ENCODE measurements at regions not wholly inside any gene's neighbourhood (a gene's known extent, or its start where the extent isn't known, plus 50 kb on each side); places are given as distances from the start of the nearest gene placed in this dataset.
"Not testable (repeated sequence)": the region's sequence is repeated elsewhere in the genome, so short reads cannot be mapped to it uniquely, and the experiment has no call there.

GRCh38 chr1:93773049-93773838 is 91.6 kb upstream of the BCAR3 start:
- DNase-seq, result no peak

DNA sequence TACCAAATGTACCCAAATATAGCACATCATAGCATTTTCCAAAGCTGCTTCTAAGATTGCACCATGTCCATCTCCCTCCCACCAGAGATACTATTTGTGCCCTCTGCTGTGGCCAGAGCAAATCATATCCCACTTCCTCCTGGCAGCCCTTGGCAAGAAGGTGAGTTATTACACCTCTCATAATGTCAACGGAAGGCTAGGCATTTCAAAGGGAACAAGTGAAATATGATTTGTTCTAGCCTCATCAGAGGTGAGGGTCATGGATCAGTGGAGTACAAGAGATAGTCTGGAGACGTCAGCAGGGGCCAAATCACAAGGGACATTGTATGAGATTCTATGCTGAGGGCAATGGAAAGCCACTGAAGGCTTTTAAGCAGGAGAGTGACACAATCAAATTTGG is 90.2 kb upstream of the BCAR3 start:
- no peak for DNase-seq

DNA sequence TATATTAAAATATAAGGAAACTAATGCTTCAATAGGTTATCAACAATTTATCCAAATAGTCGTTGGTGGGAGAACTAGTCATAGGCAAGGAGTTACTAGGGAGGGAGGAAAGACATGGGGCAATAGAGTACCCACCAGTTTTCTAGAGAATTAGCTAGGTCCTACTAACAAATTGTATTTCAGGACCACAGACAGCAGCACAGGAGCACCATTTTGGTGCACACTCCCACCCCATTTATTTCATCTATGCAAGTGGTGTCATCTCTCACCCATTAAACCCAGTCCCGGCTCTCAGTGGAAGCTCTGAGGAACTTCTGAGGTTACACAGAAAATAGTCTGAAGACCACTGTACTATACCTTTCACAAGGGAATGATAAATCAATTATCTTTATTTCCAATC is 89.0 kb upstream of the BCAR3 start:
- no peak for DNase-seq

GRCh38 chr1:93769777-93770176 is 88.1 kb upstream of the BCAR3 start:
- no peak for DNase-seq

DNA sequence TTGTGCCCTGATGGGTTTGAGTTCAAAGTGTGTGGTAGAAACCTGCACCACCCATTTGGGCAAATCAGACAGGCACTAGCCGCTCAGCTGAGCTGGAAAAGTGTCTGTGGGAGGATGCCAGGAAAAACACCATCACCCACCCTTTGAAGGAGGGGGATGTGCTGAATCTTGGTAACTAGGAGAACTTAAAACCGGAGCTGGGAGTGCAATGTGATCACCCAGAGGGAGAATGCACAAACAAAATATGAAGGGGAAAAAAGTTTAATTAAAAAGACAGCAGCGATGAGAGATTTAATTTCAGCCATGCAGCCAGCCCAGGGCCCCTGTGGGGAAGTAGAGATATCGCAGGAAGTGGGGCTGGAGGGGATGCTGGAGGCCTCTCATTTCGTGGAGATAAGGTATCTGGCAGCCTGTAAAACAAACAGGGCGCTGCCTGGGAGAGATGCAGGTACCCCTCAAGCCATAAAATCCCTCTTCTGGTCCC is 86.8 kb upstream of the BCAR3 start:
- DNase-seq, result no peak

- DNase-seq, result no peak
These were observed 84.8 kb upstream of the BCAR3 start for GRCh38 chr1:93766451-93766850.

- DNase-seq, result no peak
These were observed 83.5 kb upstream of the BCAR3 start for GRCh38 chr1:93765099-93765498.

GRCh38 chr1:93764366-93764750 is 82.7 kb upstream of the BCAR3 start:
- DNase-seq, result no peak

DNA sequence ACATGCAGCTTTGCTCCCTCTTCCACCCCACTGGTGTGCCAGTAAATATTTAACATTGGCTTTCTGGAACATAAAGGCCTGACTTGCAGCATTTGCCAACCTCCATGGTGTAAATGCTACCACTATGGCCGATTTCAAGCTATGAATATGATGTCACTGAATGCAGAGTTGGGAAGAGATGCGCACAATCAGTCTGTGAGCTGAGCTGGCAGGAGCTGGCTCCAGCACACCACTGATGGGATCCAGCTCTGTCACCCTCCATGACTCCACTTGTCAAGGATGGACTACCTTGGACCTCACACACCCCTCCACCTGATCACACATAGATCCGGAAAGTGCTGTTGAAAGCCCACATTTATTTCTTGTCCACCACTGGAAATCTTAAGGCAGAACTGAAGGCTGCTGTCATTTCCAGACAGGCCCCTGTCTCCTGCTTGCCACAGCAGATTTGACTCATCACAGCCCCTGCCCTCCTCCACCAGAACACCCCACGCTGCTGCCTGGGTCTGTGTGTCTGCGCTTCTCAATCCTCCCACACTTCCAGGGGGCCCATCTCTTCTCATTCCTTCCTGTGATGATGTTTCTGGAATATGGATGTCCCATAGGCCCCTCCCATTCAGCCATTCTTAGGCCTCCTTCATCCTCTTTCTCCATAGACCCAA is 82.2 kb upstream of the BCAR3 start:
- DNase-seq, result no peak

DNA sequence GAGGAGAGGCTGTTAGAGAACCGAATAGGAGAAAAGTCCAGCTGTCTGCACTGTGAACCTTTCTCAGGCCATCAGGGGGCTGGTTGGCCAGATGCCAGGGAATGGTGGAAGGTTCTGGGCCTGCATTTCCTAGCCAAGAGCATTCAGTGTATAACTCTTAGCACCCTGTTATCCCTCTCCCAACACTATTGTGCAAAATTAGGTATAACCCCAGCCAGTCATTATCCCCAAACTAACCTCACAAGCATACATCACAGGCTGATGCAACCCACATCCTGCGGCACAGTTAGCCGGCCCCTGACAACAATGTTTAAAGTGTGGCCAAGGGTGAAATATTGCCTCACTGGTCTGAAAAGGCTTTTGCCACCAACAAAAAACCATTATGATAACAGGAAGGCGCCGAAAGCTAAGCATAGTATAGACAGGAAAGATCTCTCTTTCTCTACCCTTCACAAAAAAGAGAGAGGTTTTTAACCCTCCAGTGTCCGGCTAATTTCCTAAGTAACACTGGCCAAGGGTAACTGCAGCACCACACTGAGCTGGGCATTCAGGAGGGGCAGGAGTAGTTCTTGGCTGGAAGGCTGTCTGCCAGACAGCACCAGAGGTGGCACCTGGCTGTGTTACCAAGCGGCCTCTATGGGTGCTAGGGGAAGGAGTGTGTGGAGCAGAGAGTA is 77.3 kb upstream of the BCAR3 start:
- peak; percentile 31 for DNase-seq

- no peak for DNase-seq
These were observed 75.8 kb upstream of the BCAR3 start for GRCh38 chr1:93757256-93758036.

DNA sequence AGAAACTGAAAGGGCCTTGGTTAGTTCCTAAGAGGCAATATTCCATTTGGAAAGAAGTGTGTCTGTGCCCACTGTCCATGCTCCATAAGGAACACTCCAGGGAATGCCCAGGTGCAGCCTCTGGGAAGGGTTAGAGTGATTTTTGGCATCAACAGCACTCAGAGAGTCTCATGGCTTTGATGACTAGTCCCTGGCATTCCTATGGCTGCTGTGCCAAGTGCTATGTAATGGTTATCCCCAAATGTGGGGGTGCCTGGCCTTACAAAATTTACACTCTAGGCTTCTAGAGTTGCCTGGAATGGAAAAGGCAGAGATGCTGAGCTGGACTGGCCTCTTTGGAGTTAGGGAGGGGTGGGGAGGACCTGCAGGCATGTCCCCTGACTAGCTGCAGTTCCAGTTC is 75.0 kb upstream of the BCAR3 start:
- DNase-seq, result no peak

DNA sequence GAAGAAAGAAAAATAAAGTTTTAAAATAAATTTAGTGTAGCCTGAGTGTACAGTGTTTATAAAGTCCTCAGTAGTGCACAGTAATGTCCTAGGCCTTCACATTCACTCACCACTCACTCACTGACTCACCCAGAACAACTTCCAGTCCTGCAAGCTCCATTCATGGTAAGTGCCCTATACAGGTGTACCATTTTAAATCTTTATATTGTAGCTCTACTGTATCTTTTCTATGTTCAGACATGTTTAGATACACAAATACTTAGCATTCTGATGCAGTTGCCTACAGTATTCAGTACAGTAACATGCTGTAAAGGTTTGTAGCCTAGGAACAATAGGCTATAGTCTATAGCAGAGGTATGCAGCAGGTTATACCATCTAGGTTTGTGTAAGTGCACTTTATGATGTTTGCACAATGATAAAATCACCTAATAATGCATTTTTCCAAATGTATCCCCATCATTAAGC is 73.6 kb upstream of the BCAR3 start:
- not testable (repeated sequence) for DNase-seq

DNA sequence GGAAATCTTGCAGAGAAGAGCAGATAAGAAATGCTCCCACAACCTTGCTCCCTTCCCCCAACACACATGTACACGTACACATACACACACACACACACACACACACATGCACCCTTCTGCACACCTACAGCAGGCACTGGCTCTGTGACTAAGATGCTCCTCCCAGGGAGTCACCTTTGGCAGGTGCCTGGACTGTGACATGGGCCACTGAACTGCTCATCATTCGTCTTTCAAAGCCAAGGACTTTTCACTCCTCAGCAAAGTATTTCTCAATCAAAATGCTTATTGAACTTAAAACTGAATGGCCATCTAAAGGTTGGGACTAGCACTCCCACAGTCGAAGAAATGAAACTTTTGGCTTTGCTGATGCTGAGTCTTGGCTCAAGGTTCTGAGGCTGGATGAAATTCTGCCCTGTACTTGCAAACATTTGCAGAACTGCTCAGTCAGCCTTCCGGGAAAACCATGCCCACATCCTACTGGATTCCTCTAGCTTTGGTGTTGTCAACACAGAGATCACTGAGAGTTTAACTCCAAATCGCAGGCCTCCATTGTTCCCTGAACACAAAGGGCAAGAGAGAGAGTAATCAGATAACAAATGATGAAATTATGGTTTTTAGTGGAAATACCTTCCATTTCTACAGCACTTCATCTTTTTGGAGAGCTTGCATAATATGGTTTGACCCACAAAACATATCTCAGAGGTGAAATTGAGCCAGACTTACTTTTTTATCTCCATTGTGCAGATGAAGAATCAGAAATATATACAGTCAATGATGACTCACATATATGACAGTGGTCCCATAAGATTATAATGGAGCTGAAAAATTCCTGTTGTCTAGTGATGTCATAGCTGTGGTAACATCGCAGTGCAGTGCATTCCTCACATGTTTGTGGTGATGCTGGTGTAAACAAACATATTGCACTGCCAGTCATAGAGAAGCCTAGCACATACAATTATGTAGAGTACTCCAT is 72.4 kb upstream of the BCAR3 start:
- no peak for DNase-seq

DNA sequence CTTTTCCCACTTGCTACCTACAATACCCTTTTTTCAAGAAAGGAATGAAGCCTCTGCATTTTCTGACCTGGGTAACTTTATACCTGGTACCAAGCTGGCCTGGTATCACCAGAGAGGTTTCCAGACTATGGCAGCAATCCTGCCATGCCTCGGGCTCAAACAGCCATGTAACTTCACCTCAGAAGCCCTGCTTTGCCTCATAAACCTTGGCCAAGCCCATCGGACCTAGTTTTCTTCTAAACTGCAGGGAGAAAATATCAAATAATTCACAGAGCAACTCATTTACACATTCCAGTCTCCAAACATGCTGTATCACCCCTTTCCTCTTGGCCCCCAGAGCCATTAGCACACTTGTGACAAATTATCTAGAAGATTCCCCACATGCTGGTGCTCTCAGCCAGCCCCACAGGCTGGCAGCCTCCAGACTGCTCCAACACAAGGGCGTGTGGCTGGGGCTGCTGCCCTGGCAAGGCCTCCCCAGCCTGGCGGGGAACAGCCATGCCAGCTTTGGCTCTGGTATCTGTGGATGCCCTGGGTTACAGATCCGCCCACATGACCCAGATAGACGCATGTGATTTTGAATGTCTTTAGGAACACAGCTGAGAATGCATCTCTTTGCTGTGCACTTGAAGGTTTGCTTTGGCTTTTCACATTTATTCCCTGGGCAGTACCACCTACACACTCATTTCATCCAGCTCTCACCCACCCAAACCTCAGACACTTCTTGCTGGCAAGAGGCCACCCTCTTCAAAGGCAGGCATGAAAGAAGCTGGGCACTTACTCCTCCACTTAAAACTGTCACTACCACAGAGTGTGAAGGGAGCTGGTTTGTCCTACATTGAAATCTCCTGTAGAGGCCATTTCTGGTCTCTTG is 70.0 kb upstream of the BCAR3 start:
- DNase-seq, result no peak

DNA sequence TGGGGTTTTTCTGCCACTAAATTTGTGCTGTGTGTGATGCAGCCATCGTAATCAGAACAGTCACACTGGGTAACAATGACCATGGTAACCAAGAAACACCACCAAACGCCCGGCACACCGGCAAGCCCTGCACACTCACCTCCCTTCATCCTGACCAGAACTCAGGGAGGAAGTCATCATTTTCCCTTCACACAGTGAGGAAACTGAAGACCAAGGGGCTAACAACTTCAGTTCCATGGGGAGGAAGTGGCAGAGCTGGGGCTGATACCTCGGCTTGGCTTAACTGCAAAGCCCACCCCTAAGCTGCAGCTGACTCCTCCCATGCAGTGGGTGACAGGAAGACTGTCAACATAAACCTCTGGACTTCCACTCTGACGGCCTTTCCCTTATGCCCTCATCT is 69.3 kb upstream of the BCAR3 start:
- DNase-seq, result no peak

- no peak for DNase-seq
These were observed 68.3 kb upstream of the BCAR3 start for GRCh38 chr1:93749894-93750301.

GRCh38 chr1:93749487-93749886 is 67.8 kb upstream of the BCAR3 start:
- DNase-seq, result no peak

DNA sequence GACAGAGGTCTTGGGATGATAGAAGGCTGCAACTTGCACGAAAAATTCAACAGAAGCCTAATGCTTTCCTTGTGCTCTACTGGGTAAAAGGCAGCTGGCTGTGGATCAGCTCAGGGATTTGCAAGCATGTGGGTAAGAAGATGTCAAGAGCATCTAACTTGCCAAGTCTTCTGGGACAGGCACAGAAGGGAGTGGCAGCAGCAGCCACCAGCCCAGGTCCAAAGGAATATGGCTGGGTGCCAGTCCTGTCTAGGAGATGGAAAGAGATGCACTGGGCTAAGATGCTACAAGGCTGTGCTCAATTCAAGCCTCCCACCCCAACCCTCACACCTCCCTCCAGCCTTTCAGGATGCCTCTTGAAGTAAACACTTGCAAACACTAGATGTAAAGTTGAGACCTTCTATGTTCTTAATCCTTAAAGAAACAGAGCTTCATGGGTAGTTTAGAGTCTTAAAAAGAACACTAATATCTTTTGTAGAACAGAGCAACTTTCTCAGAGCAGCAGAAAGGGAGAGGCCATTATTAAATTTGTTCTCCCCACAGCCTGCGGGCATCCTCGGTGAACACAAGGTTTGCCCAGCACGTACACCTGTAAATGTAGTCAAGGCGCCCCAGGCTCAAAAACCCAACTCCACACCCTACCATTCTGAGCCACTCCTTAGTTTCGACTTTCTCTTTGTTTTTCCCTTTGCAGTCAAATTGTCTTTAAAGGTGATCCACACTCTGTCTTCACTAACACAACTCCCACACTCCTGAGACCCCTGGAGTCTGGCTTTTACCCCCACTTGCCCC is 64.6 kb upstream of the BCAR3 start:
- no peak for DNase-seq

Measured in stimulated activated CD4-positive, alpha-beta T cell treated with anti-CD3 and anti-CD28 coated beads, Interleukin-1b, Interleukin-23, amount 100 ng/mL, for 48 hours (primary cell).